SK-N-SH treated with all-trans-retinoic acid at 6 μM for 48 hours (cell line): ENCODE measurements at regions not wholly inside any gene's neighbourhood (a gene's known extent, or its start where the extent isn't known, plus 50 kb on each side); places are given as distances from the start of the nearest gene placed in this dataset.

Experiments used
- ATAC-seq: fragments of 200-7000 bp; cut with Tn5 transposase; 3 replicates; pipeline ENCODE4 v1.9.1; 2020; ENCODE audit warnings: mild to moderate bottlenecking, moderate library complexity
- BACH2 ChIP-seq: fragments of 250-450 bp; sonication (Bioruptor Pico); IDR thresholded peaks from 2 replicates; pipeline ENCODE4 v1.9.0; 2021; ENCODE audit warnings: mild to moderate bottlenecking, borderline replicate concordance
- CSDC2 ChIP-seq: fragments of 250-450 bp; sonication (Bioruptor Pico); IDR thresholded peaks from 2 replicates; pipeline ENCODE4 v1.5.0; 2020; ENCODE audit warnings: mild to moderate bottlenecking, moderate library complexity
- ESRRG ChIP-seq: fragments of 250-450 bp; sonication (Bioruptor Pico); IDR thresholded peaks from 2 replicates; pipeline ENCODE4 v1.6.1; 2021; ENCODE audit warnings: mild to moderate bottlenecking
- GLIS3 ChIP-seq: fragments of 250-450 bp; sonication (Bioruptor Pico); IDR thresholded peaks from 2 replicates; pipeline ENCODE4 v1.5.0; 2020; ENCODE audit warnings: mild to moderate bottlenecking, moderate library complexity
- ISL1 ChIP-seq: fragments of 250-450 bp; sonication (Bioruptor Pico); IDR thresholded peaks from 2 replicates; pipeline ENCODE4 v2.1.2; 2022; ENCODE audit warnings: mild to moderate bottlenecking, moderate library complexity
- OSR1 ChIP-seq: fragments of 250-450 bp; sonication (Bioruptor Pico); IDR thresholded peaks from 2 replicates; pipeline ENCODE4 v1.8.0; 2022; ENCODE audit warnings: moderate library complexity, mild to moderate bottlenecking, inconsistent platforms
- PPARA ChIP-seq: fragments of 250-450 bp; sonication (Bioruptor Pico); IDR thresholded peaks from 2 replicates; pipeline ENCODE4 v1.5.0; 2020; ENCODE audit warnings: mild to moderate bottlenecking, borderline replicate concordance
- RARB ChIP-seq: fragments of 250-450 bp; sonication (Bioruptor Pico); IDR thresholded peaks from 2 replicates; pipeline ENCODE4 v1.8.0; 2021; ENCODE audit warnings: mild to moderate bottlenecking, moderate library complexity
- SNAI2 ChIP-seq: fragments of 250-450 bp; sonication (Bioruptor Pico); IDR thresholded peaks from 2 replicates; pipeline ENCODE4 v1.5.0; 2020; ENCODE audit warnings: mild to moderate bottlenecking, moderate library complexity
- TCF4 ChIP-seq: fragments of 250-450 bp; sonication (Bioruptor Pico); IDR thresholded peaks from 2 replicates; pipeline ENCODE4 v1.8.0; 2021; ENCODE audit warnings: mild to moderate bottlenecking, moderate library complexity, borderline replicate concordance
- TOX ChIP-seq: fragments of 250-450 bp; sonication (Bioruptor Pico); IDR thresholded peaks from 2 replicates; pipeline ENCODE4 v1.8.0; 2021; ENCODE audit warnings: mild to moderate bottlenecking, moderate library complexity, borderline replicate concordance
- ZFP3 ChIP-seq: fragments of 250-450 bp; sonication (Bioruptor Pico); IDR thresholded peaks from 2 replicates; pipeline ENCODE4 v1.5.0; 2020; ENCODE audit warnings: mild to moderate bottlenecking, moderate library complexity
- ZFP30 ChIP-seq: fragments of 450-650 bp; formaldehyde crosslinking; IDR thresholded peaks from 2 replicates; pipeline ENCODE4 v1.5.0; 2022; ENCODE audit warnings: mild to moderate bottlenecking, moderate library complexity
- ZNF565 ChIP-seq: fragments of 450-650 bp; formaldehyde crosslinking; conservative IDR thresholded peaks from 2 replicates; pipeline ENCODE4 v1.5.0; 2020; ENCODE audit warnings: low read depth, mild to moderate bottlenecking, moderate library complexity
- ZNF70 ChIP-seq: fragments of 450-650 bp; formaldehyde crosslinking; IDR thresholded peaks from 2 replicates; pipeline ENCODE4 v1.5.0; 2020; ENCODE audit warnings: mild to moderate bottlenecking, moderate library complexity
- ZNF8 ChIP-seq: fragments of 450-650 bp; formaldehyde crosslinking; IDR thresholded peaks from 2 replicates; pipeline ENCODE4 v1.5.0; 2020; ENCODE audit warnings: mild to moderate bottlenecking, moderate library complexity
- TF ChIP-seq, protein P1 (sequence below): fragments of 250-450 bp; sonication (Bioruptor Pico); IDR thresholded peaks from 2 replicates; pipeline ENCODE4 v1.5.0; 2020; ENCODE audit warnings: mild to moderate bottlenecking, moderate library complexity
- TF ChIP-seq, protein P2 (sequence below): fragments of 250-450 bp; sonication (Bioruptor Pico); IDR thresholded peaks from 2 replicates; pipeline ENCODE4 v1.8.0; 2020; ENCODE audit warnings: mild to moderate bottlenecking, moderate library complexity, borderline replicate concordance
- TF ChIP-seq, protein P3 (sequence below): fragments of 250-450 bp; sonication (Bioruptor Pico); IDR thresholded peaks from 2 replicates; pipeline ENCODE4 v1.8.0; 2021; ENCODE audit warnings: low read depth, mild to moderate bottlenecking, moderate library complexity, borderline replicate concordance
- TF ChIP-seq, protein P4 (sequence below): fragments of 250-450 bp; sonication (Bioruptor Pico); IDR thresholded peaks from 2 replicates; pipeline ENCODE4 v1.5.1; 2021; ENCODE audit warnings: mild to moderate bottlenecking, moderate library complexity
- TF ChIP-seq, protein P5 (sequence below): fragments of 250-450 bp; sonication (Bioruptor Pico); IDR thresholded peaks from 2 replicates; pipeline ENCODE4 v1.5.1; 2020; ENCODE audit warnings: low read depth, mild to moderate bottlenecking, moderate library complexity

DNA sequence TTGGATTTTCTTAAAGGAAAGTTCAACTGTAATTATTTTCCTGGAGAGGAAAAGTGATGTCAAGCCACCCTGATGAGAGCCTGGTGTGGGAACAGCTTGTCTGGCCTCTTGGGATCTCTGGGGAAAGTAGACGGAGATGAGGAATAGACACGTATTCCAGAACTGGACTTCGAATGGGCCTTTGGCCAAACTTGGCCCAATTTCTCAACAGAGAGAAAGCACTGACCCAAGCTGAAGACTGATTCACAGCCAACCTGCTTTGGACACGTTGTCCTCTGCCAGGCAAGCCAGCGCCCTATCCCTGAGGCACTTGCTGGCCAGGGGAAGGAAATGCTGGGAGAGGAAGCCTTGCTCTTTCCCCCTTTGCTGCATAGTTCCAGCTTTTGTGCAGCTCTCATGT is 70.8 kb upstream of the CTAGE1 start:
- TF ChIP-seq, protein P1, sequence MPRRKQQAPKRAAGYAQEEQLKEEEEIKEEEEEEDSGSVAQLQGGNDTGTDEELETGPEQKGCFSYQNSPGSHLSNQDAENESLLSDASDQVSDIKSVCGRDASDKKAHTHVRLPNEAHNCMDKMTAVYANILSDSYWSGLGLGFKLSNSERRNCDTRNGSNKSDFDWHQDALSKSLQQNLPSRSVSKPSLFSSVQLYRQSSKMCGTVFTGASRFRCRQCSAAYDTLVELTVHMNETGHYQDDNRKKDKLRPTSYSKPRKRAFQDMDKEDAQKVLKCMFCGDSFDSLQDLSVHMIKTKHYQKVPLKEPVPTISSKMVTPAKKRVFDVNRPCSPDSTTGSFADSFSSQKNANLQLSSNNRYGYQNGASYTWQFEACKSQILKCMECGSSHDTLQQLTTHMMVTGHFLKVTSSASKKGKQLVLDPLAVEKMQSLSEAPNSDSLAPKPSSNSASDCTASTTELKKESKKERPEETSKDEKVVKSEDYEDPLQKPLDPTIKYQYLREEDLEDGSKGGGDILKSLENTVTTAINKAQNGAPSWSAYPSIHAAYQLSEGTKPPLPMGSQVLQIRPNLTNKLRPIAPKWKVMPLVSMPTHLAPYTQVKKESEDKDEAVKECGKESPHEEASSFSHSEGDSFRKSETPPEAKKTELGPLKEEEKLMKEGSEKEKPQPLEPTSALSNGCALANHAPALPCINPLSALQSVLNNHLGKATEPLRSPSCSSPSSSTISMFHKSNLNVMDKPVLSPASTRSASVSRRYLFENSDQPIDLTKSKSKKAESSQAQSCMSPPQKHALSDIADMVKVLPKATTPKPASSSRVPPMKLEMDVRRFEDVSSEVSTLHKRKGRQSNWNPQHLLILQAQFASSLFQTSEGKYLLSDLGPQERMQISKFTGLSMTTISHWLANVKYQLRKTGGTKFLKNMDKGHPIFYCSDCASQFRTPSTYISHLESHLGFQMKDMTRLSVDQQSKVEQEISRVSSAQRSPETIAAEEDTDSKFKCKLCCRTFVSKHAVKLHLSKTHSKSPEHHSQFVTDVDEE (CRISPR knock-in tag) = no peak
- TF ChIP-seq, protein P2, sequence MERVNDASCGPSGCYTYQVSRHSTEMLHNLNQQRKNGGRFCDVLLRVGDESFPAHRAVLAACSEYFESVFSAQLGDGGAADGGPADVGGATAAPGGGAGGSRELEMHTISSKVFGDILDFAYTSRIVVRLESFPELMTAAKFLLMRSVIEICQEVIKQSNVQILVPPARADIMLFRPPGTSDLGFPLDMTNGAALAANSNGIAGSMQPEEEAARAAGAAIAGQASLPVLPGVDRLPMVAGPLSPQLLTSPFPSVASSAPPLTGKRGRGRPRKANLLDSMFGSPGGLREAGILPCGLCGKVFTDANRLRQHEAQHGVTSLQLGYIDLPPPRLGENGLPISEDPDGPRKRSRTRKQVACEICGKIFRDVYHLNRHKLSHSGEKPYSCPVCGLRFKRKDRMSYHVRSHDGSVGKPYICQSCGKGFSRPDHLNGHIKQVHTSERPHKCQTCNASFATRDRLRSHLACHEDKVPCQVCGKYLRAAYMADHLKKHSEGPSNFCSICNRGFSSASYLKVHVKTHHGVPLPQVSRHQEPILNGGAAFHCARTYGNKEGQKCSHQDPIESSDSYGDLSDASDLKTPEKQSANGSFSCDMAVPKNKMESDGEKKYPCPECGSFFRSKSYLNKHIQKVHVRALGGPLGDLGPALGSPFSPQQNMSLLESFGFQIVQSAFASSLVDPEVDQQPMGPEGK (CRISPR knock-in tag) = no peak
- TF ChIP-seq BACH2 (CRISPR knock-in tag) (no peak), TCF4 (CRISPR knock-in tag) (no peak), ESRRG (no peak), SNAI2 (CRISPR knock-in tag) (no peak), CSDC2 (CRISPR knock-in tag) (no peak), PPARA (CRISPR knock-in tag) (no peak), ZNF565 (CRISPR knock-in tag) (no peak), OSR1 (CRISPR knock-in tag) (no peak), ZFP3 (no peak), ZFP30 (no peak), RARB (CRISPR knock-in tag) (no peak), ISL1 (no peak), ZNF8 (CRISPR knock-in tag) (no peak)
- ATAC-seq = no peak

DNA sequence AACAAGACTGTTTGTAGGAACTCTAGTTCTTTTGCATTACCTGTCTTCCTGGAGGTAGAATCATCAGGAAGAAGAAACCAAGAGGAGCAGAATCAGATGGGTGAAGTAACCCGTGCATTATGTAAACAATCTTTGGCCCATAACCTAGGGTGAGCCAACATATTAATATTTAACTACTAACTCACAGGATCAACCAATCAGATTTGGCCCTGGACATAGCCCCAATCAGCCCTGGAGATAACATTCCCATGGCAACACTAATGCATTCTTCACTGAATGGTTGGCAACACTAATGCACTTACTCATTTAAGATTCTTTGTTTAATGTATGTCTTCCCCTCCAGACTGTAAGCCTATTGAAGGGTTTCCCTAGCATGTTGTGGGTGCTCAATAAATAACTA is 72.0 kb upstream of the CTAGE1 start:
- no peak for TF ChIP-seq BACH2 (CRISPR knock-in tag)
- TF ChIP-seq TCF4 (CRISPR knock-in tag) = no peak
- TF ChIP-seq CSDC2 (CRISPR knock-in tag) = no peak
- TF ChIP-seq OSR1 (CRISPR knock-in tag) = no peak
- TF ChIP-seq GLIS3 (CRISPR knock-in tag) = no peak
- no peak for TF ChIP-seq ESRRG
- TF ChIP-seq, protein P1 (CRISPR knock-in tag) = no peak
- TF ChIP-seq ZFP30 = no peak
- no peak for TF ChIP-seq SNAI2 (CRISPR knock-in tag)
- no peak for ATAC-seq

DNA sequence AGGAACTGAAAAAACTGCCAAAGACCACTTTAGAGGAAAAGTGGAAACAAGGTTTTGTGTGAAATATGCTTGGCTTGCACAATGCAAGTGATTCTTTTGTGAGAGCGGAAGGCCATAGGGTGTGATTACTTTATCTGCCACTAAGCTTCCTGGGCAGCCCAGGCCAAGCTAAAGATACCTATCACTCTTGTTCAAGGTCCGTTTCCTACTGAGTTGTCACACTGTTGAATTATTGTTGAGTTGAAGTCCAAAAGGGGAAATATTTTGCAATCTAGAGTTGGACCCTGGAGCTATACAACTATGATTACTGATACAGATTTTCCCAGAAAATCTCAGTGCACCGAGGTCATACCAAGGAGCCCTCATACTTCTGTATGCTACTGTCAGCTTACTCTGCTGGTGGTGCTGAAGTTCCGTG is 72.7 kb upstream of the CTAGE1 start:
- no peak for ATAC-seq
- no peak for TF ChIP-seq RARB (CRISPR knock-in tag)
- no peak for TF ChIP-seq ZFP3
- no peak for TF ChIP-seq TCF4 (CRISPR knock-in tag)
- TF ChIP-seq ESRRG = no peak
- TF ChIP-seq, protein P3, sequence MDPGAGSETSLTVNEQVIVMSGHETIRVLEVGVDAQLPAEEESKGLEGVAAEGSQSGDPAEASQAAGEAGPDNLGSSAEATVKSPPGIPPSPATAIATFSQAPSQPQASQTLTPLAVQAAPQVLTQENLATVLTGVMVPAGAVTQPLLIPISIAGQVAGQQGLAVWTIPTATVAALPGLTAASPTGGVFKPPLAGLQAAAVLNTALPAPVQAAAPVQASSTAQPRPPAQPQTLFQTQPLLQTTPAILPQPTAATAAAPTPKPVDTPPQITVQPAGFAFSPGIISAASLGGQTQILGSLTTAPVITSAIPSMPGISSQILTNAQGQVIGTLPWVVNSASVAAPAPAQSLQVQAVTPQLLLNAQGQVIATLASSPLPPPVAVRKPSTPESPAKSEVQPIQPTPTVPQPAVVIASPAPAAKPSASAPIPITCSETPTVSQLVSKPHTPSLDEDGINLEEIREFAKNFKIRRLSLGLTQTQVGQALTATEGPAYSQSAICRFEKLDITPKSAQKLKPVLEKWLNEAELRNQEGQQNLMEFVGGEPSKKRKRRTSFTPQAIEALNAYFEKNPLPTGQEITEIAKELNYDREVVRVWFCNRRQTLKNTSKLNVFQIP (CRISPR knock-in tag) = no peak
- no peak for TF ChIP-seq GLIS3 (CRISPR knock-in tag)
- TF ChIP-seq ISL1 = no peak
- no peak for TF ChIP-seq BACH2 (CRISPR knock-in tag)
- TF ChIP-seq, protein P2 (CRISPR knock-in tag) = no peak
- no peak for TF ChIP-seq TOX (CRISPR knock-in tag)
- no peak for TF ChIP-seq SNAI2 (CRISPR knock-in tag)
- TF ChIP-seq, protein P4, sequence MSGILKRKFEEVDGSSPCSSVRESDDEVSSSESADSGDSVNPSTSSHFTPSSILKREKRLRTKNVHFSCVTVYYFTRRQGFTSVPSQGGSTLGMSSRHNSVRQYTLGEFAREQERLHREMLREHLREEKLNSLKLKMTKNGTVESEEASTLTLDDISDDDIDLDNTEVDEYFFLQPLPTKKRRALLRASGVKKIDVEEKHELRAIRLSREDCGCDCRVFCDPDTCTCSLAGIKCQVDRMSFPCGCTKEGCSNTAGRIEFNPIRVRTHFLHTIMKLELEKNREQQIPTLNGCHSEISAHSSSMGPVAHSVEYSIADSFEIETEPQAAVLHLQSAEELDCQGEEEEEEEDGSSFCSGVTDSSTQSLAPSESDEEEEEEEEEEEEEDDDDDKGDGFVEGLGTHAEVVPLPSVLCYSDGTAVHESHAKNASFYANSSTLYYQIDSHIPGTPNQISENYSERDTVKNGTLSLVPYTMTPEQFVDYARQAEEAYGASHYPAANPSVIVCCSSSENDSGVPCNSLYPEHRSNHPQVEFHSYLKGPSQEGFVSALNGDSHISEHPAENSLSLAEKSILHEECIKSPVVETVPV = no peak
- TF ChIP-seq PPARA (CRISPR knock-in tag) = no peak
- TF ChIP-seq, protein P5, sequence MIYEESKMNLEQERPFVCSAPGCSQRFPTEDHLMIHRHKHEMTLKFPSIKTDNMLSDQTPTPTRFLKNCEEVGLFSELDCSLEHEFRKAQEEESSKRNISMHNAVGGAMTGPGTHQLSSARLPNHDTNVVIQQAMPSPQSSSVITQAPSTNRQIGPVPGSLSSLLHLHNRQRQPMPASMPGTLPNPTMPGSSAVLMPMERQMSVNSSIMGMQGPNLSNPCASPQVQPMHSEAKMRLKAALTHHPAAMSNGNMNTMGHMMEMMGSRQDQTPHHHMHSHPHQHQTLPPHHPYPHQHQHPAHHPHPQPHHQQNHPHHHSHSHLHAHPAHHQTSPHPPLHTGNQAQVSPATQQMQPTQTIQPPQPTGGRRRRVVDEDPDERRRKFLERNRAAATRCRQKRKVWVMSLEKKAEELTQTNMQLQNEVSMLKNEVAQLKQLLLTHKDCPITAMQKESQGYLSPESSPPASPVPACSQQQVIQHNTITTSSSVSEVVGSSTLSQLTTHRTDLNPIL (CRISPR knock-in tag) = no peak
- TF ChIP-seq ZNF70 = no peak
- TF ChIP-seq ZFP30 = no peak
